Islet precursor cell (in vitro differentiated cells): ENCODE measurements at regions not wholly inside any gene's neighbourhood (a gene's known extent, or its start where the extent isn't known, plus 50 kb on each side); places are given as distances from the start of the nearest gene placed in this dataset.

Experiments
- DNase-seq: peaks from one replicate; pipeline ENCODE4 v3.0.0-alpha.2; 2018

- no peak for DNase-seq
Observed at GRCh38 chr2:6071519-6071918, 379.3 kb downstream of the SOX11 start.

- DNase-seq, result no peak
Observed at GRCh38 chr2:6072276-6072675, 380.1 kb downstream of the SOX11 start.

GRCh38 chr2:6072768-6073167, 380.6 kb downstream of the SOX11 start:
- DNase-seq, result no peak

GRCh38 chr2:6073191-6074088, 381.3 kb downstream of the SOX11 start:
- DNase-seq, result peak; percentile 68

DNA sequence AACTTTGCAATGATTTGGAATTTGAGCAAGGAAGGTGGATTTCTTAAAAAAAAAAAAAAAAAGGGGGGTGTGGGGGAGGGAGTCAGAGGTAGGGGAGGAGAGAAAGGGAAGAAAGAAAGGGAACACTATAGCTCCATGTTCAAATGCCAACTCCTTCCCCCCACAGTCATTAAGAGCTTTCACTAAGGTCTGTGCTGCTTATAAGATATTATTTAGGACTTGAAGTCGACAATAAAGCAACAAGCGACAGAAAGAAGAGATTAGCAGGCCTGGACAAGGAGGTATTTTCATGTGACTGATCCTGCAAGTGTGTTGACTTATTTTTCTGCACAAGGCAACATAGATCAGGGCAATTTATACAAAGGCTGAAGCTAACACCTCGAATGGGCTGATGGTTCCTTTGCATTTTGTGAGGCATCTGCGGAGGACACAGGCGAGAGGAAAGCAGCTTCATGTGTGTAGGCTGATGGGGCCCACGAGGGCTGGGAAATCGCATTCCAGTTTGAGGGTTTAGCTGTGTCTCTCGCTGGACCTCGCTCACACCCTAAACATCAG, 382.0 kb downstream of the SOX11 start:
- no peak for DNase-seq

DNA sequence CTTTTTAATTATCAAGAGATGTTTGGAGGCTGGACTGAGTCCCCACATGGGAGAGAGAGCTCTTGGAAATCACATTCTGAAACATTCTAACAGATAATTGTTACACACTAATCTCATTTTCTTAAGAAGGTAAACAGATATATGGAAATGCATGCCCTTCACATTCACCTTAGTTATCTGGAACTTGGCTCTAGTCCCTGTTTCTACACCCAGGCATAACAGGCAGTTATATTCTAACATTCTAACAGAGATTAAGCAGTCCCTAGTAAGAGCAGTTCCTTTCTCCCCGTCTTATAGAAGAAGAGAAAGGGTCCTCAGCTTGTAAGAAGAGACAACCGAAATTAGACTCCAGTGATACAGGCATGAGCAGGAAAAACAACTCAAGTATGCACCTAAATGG, 385.4 kb downstream of the SOX11 start:
- DNase-seq, result no peak

GRCh38 chr2:6078414-6078813, 386.2 kb downstream of the SOX11 start:
- DNase-seq, result no peak

- DNase-seq, result no peak
Observed at GRCh38 chr2:6079405-6079804, 387.2 kb downstream of the SOX11 start.

DNA sequence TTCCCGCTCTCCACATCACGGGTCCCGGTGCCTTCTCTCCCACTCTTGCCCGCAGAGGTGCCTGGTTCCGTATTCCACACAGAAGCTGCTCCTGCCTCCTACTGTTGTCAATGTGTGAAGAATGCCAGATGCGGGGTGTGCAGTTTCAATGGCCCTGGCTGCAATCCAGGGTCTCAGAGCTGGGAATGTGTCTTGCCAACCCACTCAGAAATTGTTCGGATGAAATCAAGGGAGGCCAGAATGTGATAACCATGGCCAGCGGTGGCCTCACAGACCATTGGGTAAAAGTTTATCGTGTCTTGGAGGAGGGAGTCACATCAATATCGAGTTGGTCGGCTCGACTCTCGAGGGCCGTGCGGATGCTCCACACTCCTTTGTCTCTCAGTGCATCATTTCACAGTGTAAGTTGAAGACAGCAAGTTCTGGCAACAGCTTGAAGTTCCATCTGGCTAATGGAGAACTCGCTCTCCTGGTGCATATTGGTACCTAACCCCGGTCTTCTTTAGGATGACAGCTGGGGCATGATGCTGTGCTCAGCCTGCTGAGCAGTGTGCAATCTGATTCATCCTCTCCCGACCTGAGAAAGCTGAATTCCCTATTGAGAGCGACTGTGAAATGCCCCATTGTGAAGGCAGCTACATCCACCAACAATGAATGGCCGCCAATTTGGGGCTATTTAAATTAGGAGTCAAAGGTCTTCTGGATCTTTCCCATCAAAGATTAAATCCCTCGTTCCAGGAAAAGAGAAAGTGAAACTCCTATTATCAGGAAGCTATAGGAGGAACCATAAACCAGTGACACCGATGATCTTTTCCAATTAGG, 389.0 kb downstream of the SOX11 start:
- DNase-seq, result no peak

DNA sequence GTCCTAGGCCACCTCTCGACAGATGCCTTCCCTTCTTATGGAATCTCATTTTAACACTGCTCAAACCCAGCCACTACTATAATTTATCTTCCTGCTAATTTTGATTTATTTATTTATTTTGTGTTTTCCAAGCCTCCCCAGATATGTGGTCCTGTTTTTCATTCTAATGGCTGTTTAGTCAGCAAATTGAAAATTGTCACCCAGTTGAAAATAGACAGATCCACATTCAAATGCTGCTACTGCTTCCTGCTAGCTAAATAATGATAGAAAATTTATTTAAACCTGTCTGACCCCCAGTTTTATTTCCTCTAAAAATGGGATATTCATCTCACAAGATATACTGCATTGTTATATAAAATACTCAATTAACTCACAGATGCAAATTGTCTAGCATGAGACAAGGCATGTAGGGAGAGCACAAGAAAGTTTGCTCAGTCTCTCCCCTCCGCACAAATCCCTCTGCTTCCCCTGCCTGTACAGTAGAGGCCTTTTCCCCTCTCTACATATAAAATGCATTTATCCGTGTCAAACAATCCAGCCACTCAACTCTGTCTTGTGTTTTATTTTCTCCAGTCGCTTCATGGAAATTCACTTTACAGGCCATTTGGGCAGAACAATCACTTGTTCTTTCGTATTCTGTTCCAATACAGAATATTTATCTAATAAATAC, 389.9 kb downstream of the SOX11 start:
- no peak for DNase-seq

DNA sequence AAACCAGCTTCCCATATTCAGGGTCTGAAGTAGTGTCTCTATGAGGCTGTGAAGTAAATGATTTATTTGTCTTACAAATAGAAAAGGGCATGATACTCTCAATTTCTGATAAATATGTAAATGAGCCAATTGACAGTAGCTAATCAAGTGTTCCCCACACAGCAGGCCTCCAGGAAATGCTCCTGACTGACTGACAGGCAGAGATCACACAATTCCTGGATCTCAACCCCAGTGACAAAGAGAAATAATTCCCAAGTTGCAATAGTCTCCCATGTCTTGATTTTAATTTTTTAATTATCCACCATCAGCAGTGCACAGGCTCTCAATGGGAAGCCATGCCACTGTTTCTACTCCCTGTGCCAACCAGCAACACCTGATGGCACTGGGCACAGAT, 390.4 kb downstream of the SOX11 start:
- DNase-seq, result no peak

GRCh38 chr2:6083136-6083535, 391.0 kb downstream of the SOX11 start:
- no peak for DNase-seq

DNA sequence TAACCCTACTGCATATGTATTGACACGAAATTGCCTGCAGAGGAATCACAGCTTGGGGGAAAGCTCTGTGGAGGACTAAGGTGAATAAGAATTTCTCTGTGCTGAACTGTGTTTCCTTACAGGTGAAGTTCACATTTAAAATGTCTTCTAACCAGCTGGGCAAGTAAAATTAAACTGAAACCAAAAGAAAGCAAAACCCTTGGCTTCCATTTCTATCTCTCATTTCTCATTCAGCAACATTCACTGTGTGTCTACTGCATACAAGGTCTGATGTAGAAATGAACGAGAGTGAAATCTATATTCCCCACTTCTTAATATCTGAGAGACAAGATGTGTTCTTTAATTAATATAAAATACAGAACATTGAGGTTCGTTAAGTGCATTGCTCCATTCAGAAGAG, 397.3 kb downstream of the SOX11 start:
- no peak for DNase-seq

DNA sequence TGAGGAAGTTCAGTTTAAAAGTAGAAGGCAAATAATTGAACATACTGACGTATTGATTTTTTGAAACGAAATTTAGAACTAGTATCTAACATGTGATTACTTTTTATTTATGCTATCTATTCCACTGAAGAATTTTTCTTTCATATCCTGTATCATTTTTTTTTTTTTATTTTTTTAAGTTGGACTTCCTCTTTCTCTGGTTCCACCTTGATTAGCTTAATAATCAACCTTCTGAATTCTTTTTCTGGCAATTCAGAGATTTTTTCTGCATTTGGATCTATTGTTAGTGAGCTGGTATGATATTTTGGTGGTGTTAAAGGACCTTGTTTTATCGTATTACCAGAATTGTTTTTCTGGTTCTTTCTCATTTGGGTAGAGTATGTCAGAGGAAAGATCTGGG, 411.2 kb downstream of the SOX11 start:
- no peak for DNase-seq

DNA sequence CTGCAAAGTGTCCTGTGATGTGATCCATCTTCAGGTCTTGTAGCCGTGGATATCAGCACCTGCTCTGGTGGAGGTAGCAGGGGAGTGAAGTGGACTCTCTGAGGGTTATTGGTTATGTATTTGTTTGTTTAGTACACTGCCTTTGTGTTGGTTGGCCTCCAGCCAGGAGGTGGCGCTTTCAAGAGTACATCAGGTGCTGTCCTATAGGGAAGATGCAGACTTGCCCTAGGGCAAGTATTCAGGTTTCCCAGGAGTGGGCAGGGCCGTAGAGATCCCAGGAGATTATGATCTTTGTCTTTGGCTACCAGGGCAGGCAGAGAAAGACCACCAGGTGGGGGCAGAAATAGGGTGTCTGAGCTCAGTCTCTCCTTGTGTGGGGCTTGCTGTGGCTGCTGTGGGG, 411.8 kb downstream of the SOX11 start:
- DNase-seq, result peak; percentile 60

DNA sequence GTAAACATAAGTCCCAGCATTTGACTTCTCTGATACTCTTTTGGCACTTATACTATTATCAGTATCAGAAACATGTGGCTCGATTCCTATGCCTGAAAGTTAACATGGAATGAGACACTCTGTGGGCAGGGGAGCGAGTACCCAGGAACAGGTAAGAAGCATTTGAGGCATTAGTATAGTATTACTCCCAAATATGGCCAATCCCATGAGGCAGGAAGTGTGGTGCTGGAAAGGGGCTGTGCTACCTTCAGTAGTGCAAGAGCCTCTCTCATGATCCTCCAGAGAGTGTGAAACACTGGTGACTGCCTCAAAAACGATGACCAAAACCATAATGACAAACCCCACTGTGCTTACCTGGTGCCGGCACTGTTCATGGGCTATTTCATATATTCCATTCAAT, 415.1 kb downstream of the SOX11 start:
- DNase-seq, result no peak

DNA sequence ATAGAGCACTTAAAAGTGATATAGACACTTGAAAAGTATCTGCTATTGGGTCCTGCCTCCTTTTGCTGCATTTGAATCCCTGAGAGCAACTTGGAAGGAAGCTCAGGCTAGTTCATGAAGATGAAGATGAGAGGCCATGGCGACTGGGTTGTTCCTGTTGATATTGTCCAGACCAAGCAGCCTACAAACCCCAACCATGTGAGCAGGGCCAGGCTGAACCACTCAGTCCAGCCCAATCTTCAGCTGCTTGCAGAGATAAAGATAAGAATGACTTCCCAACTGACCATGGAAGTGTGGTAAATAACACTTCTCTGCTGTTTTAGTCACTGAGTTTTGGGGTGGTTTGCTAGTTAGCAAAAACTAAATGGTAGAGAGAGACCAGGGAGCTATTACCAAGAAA, 417.6 kb downstream of the SOX11 start:
- DNase-seq, result peak; percentile 55

DNA sequence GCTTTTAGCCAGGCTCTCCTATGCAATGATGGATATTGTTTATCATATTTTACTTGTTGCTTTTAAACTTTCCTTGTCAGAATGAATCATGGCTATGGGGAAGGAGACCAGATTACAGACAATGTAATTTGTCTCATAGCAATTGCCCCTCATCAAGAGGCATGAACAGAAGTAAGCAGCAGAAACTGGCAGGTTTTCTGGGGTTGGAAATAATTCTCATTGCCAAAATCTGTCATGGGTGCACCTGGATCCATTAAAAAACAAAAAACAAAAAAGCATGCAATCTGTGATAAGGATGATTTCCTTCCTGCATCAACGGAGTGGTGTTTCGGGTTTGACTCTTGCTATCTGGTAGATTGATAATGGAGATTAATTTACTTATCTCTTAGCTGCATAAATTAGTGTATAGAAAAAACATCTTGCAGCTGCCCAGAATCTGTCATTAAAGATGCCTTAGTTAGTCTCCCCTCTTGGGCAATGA, 419.6 kb downstream of the SOX11 start:
- no peak for DNase-seq

DNA sequence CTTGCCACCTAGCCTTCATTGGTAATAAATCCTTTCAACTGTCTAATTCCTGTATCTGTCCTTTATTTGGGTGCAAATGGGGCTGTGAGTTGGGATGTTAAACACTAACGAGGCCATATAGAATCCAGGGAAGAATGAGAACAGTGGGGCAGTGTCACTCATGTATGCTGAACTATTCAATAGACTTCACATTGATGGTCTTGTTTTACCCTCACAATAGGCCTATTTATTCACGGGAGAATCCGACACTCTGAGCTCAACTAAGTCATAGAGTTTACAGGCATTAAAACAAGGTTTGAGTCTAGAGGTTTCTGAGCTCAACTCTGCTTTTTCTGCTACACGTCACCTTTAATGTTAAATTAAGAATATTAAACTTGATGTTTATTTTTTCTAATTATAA, 421.6 kb downstream of the SOX11 start:
- no peak for DNase-seq

- no peak for DNase-seq
Observed at GRCh38 chr2:6127718-6128117, 435.5 kb downstream of the SOX11 start.

DNA sequence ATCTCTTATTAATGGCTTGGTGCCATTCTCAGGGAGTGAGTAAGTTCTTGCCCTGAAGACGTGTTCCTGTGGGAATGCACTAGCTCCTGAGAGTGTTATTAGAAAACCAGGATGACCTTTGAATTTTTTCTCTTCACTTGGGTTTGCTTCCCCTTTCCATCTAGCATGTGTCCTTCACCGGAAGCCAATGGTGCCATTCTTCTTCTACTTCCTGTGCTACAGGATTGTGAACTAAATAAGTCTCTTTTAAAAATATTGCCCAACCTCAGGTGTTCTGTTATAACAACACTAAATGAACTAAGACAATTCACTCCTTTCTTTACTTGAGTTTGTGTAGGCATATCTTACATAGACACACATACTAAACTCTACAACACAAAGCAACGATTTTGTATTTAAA, 447.0 kb downstream of the SOX11 start:
- DNase-seq, result peak; percentile 61

- DNase-seq, result no peak
Observed at GRCh38 chr2:6139916-6140315, 447.7 kb downstream of the SOX11 start.

GRCh38 chr2:6140509-6140908, 448.3 kb downstream of the SOX11 start:
- no peak for DNase-seq
